HG02885 (cell line): ENCODE measurements at regions not wholly inside any gene's neighbourhood (a gene's known extent, or its start where the extent isn't known, plus 50 kb on each side); places are given as distances from the start of the nearest gene placed in this dataset.
"Not testable (repeated sequence)": the region's sequence is repeated elsewhere in the genome, so short reads cannot be mapped to it uniquely, and the experiment has no call there.

ENCODE experiments used
- ATAC-seq: cut with Tn5 transposase; IDR thresholded peaks from one replicate; pipeline ENCODE4 v1.9.1; 2021; ENCODE audit warnings: mild to moderate bottlenecking; ENCODE audit not compliant: unreplicated experiment, poor library complexity

GRCh38 chr3:101142160-101142559 is 148.9 kb upstream of the ABI3BP start:
- no peak for ATAC-seq

DNA sequence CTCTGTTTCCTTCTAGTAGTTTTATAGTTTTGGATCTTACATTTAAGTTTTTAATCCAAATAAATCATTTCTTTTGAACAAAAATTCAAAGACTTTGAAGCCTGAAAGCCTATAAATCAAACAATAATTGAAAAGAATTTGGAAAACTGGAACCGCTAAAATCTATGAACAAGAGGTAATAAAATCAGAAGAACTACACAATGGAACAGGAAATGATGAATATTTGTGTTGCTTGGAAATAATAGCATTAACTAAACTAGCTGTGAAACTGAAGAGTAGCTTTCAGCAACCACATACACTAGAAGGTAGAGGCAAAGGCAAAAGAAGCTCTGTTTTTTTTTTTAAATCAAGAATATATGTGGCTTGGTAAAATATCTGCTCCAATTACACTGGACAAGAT is 147.9 kb upstream of the ABI3BP start:
- no peak for ATAC-seq

DNA sequence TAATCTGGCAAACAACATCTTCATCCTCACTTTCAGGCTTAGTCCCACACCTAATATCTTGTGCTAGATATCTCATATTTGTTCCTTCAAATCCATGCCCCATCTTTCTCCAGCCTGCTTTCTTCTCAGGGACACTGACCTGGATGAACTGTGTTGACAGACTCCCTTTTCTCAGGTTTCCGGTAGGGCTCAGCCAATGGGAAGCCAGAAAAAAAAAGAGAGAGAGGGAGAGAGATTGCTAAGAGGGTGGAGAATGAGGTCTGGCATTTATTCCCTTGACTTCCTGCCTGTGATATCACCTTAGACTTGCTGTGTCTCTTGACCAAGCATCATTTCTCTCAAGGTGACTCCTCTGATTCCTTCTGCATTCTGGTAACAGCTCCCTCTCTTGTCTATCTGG is 145.6 kb upstream of the ABI3BP start:
- ATAC-seq: no peak

DNA sequence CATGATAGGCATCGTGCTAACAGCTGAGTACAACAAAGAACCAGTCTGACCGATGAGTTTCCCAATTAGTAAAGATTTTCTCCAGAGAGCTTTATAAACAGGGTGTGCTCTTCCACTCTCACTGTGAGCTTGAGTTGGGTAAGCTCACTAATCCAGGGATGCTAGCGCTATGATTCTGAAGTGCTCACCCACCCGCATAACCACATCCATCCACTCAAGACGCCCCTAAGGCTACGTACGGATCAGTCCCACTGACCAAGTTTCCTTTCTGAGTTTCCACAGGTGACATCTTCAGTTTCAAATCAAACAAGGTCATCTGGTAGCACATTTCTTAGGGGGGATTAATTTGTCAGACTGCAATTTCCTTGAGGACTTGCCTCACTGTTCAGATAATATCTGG is 141.1 kb upstream of the ABI3BP start:
- ATAC-seq: no peak

DNA sequence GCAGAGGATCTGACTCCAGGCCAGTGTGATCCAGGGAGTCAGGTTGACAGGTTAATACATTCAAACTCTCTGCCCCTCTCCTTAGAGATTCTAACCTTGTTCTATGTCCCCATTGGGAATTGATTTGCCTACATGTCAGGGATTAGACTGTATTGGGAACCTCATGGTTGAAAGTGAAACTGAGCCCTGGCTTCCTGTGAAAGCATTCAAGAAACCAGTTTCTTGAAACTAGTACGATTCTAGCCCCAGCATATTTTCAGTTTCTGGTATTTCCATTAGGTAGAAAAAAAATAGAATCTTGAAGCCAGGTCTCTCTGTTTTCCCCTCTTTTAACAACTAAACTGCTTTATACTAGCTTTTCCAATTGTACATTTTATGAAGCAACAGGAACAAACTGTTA is 140.4 kb upstream of the ABI3BP start:
- peak; percentile 76 for ATAC-seq

DNA sequence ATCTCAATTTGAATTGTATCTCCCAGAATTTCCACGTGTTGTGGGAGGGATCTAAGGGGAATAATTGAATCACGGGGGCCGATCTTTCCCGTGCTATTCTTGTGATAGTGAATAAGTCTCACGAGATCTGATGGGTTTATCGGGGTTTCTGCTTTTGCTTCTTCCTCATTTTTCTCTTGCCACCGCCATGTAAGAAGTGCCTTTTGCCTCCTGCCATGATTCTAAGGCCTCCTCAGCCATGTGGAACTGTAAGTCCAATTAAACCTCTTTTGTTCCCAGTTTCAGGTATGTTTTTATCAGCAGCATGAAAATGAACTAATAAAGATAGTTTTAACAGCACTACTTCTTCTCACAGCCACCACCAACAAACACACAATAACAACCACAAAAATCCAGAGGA is 140.0 kb upstream of the ABI3BP start:
- ATAC-seq: not testable (repeated sequence)

GRCh38 chr3:101131767-101132166 is 138.5 kb upstream of the ABI3BP start:
- ATAC-seq: no peak

GRCh38 chr3:101128786-101129185 is 135.6 kb upstream of the ABI3BP start:
- no peak for ATAC-seq

GRCh38 chr3:101128001-101128400 is 134.8 kb upstream of the ABI3BP start:
- no peak for ATAC-seq

DNA sequence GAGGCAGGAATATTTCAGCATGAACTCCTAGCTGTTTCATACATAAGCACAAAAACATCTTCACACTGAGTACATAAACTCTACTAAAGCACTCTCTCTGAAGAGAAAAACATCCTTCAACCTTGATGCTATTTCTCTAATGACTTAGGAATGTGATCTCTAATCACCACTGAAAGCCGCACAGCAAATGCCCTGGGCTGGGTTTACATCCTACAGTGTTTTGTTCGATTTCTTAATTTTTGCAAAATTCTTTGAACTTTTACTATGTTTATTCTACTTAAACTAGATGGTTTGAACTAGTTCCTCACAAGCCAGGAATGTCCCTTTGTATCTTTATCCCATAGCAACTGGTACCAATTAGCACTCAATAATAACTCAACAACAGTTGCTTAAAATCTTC is 130.9 kb upstream of the ABI3BP start:
- no peak for ATAC-seq

DNA sequence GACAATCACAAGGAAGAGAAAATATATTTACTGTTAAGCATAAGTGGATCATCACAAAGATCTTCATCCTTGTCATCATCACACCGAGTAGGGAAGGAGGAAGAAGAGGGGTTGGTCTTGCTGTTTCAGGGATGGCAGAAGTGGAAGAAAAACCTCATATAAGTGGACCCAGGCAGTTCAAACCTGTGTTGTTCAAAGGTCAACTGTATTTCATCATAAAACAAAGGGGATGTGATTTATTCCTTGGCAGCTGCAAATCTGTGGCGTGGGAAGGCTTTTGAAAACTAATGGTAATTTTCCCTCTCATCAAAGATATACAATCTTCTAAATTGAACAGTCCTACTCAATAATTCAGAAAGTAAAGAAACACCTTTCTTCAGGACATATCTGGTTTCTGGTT is 129.9 kb upstream of the ABI3BP start:
- no peak for ATAC-seq

GRCh38 chr3:101122681-101123080 is 129.5 kb upstream of the ABI3BP start:
- no peak for ATAC-seq

- no peak for ATAC-seq
Observed at GRCh38 chr3:101120039-101120438, 126.8 kb upstream of the ABI3BP start.

- ATAC-seq: no peak
Observed at GRCh38 chr3:101119535-101119934, 126.3 kb upstream of the ABI3BP start.

- ATAC-seq: no peak
Observed at GRCh38 chr3:101117980-101118379, 124.8 kb upstream of the ABI3BP start.

GRCh38 chr3:101117465-101117864 is 124.2 kb upstream of the ABI3BP start:
- no peak for ATAC-seq

DNA sequence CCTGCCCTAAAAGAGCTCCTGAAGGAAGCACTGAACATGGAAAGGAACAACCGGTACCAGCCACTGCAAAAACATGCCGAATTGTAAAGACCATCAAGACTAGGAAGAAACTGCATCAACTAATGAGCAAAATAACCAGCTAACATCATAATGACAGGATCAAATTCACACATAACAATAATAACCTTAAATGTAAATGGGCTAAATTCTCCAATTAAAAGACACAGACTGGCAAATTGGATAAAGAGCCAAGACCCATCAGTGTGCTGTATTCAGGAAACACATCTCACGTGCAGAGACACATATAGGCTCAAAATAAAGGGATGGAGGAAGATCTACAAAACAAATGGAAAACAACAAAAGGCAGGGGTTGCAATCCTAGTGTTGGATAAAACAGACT is 117.1 kb upstream of the ABI3BP start:
- not testable (repeated sequence) for ATAC-seq

- ATAC-seq: no peak
Observed at GRCh38 chr3:101104321-101104720, 111.1 kb upstream of the ABI3BP start.

- no peak for ATAC-seq
Observed at GRCh38 chr3:101102678-101103296, 109.6 kb upstream of the ABI3BP start.

GRCh38 chr3:101100361-101101009 is 107.3 kb upstream of the ABI3BP start:
- ATAC-seq: no peak

DNA sequence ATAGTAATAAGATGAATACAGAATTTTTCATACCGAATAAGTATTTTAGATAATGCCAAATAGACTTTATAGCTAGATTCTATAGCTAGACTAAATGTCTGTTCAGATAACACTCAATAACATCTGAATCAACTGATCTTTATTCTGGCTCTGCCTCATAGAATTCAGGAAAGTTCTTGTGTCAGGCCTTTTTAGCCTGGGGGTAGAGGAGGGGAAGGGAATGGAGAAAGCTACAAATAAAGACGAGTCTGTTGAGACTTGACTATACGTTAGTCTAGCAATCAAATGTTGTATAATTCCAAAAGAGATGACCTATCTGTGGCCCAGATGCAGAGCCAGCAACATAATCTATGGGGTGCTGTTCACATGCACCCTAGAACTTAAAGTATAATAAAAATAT is 106.6 kb upstream of the ABI3BP start:
- no peak for ATAC-seq

DNA sequence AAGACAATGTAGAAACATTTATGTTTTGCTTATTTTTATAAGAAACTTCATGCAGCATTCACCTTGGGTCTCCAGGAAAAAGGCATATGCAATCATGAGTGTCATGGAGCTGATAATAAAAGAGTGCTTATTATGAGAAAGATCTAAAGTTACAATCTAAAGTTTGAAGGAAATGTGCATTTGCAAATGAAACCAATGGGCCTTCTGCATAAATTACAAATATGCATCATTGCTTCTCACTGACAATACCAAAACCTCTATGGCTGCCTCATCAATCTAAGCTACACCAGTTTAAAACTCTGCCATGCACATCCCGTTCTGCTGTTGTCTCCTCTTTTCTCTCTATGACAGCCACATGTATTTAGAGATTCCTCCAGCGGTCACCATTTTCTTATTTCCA is 103.2 kb upstream of the ABI3BP start:
- ATAC-seq: no peak
